Rectal smooth muscle tissue (tissue), 1 donor: ENCODE measurements at regions not wholly inside any gene's neighbourhood (a gene's known extent, or its start where the extent isn't known, plus 50 kb on each side); places are given as distances from the start of the nearest gene placed in this dataset.

ENCODE experiments used
- H3K27ac ChIP-seq: one replicate; pipeline ENCODE4 v1.7.0; 2013; ENCODE audit warnings: low read depth, low read length, inconsistent platforms
- H3K27me3 ChIP-seq: one replicate; pipeline ENCODE4 v1.7.0; 2013; ENCODE audit warnings: low read length; ENCODE audit not compliant: control insufficient read depth, insufficient read depth
- H3K36me3 ChIP-seq: one replicate; pipeline ENCODE4 v1.7.0; 2013; ENCODE audit warnings: low read length; ENCODE audit not compliant: control insufficient read depth, insufficient read depth
- H3K4me1 ChIP-seq: one replicate; pipeline ENCODE4 v1.7.0; 2013; ENCODE audit warnings: low read length; ENCODE audit not compliant: control insufficient read depth, insufficient read depth
- H3K4me3 ChIP-seq: one replicate; pipeline ENCODE4 v1.7.0; 2013; ENCODE audit warnings: low read length
- H3K9ac ChIP-seq: one replicate; pipeline ENCODE4 v1.7.0; 2013; ENCODE audit warnings: low read length

- no peaks in the 10 kb centered on the region for H3K36me3 ChIP-seq
- H3K4me1 ChIP-seq, result no peaks in the 10 kb centered on the region
- no peak overlapping the region for H3K27ac ChIP-seq
- no peaks in the 10 kb centered on the region for H3K27me3 ChIP-seq
- no peak overlapping the region for H3K4me3 ChIP-seq
- no peak overlapping the region for H3K9ac ChIP-seq
Observed at GRCh38 chr5:101160002-101160401, 256.9 kb upstream of the ST8SIA4 start.

DNA sequence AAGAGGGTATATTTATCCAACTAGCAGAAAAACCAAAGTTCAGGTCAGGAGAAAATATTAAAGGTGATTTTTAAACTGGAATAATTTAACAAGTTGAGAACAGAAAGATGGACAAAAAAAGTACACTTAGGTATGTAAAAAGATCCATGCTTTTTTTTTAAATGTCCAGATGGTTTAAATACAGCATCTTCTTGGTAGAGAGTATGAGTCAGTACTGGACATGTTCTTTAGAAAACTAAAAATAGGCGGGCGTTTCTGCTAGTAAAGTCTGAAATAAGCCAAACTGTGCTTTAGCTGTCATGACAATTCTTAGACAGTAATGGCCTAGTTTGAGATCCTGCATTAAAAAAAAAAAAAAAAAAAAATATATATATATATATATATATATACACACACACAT, 255.9 kb upstream of the ST8SIA4 start:
- Histone ChIP-seq H3K4me3 (no peak overlapping the region), H3K4me1 (no peaks in the 10 kb centered on the region), H3K36me3 (no peaks in the 10 kb centered on the region), H3K27ac (no peak overlapping the region), H3K27me3 (no peaks in the 10 kb centered on the region), H3K9ac (no peak overlapping the region)

GRCh38 chr5:101153526-101153925, 250.4 kb upstream of the ST8SIA4 start:
- H3K9ac ChIP-seq, result no peak overlapping the region

GRCh38 chr5:101143526-101143925, 240.4 kb upstream of the ST8SIA4 start:
- Histone ChIP-seq H3K36me3 (no peaks in the 10 kb centered on the region), H3K9ac (no peak overlapping the region), H3K27me3 (no peaks in the 10 kb centered on the region), H3K27ac (no peak overlapping the region), H3K4me1 (no peaks in the 10 kb centered on the region), H3K4me3 (no peak overlapping the region)

More at GRCh38 chr5:101153526-101153925, 250.4 kb upstream of the ST8SIA4 start:
- Histone ChIP-seq H3K27me3 (no peaks in the 10 kb centered on the region), H3K4me1 (no peaks in the 10 kb centered on the region), H3K4me3 (no peak overlapping the region), H3K36me3 (no peaks in the 10 kb centered on the region), H3K27ac (no peak overlapping the region)

- Histone ChIP-seq H3K4me1 (no peaks in the 10 kb centered on the region), H3K9ac (no peak overlapping the region), H3K27ac (no peak overlapping the region), H3K36me3 (no peaks in the 10 kb centered on the region), H3K4me3 (no peak overlapping the region), H3K27me3 (no peaks in the 10 kb centered on the region)
Observed at GRCh38 chr5:101142102-101142501, 239.0 kb upstream of the ST8SIA4 start.

DNA sequence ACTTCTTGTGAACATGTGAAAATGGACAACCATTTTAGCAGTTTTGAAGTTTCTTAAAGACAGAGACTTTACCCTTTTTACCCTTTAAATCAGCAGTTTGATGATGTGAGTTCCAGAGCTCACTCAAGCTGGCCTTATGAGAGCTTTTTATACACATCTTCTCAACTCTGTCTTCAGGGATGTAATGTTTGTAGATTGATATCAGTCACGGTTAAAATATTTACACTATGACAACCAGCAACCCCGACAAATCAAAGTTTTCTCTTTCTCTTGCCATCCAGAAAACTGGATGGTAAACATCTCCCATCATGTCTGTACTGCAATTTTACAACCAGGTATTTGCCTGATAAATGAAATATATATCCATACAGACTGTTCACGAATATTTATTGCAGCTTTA, 233.4 kb upstream of the ST8SIA4 start:
- Histone ChIP-seq H3K4me3 (no peak overlapping the region), H3K4me1 (no peaks in the 10 kb centered on the region), H3K27me3 (no peaks in the 10 kb centered on the region), H3K27ac (no peak overlapping the region), H3K36me3 (no peaks in the 10 kb centered on the region), H3K9ac (no peak overlapping the region)

DNA sequence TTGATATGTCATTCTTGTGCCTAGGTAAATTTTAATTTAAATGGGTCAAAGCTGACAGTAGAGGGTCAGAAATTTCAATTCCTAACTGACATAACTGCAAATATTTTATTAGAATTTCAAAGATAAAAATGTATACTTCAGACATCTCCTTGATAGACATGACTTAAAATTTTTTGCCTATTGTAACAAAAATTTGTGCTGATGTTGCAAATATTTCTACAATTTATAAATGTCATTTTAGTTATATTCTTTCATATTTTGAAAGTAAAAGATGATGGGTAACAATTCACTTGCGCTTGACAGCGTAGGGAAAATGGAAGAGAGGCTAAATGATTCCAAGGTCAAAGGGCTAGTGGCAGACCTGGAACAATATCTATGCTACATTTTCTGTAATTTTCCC, 220.3 kb upstream of the ST8SIA4 start:
- H3K4me3 ChIP-seq, result no peak overlapping the region
- H3K27me3 ChIP-seq, result no peaks in the 10 kb centered on the region
- H3K27ac ChIP-seq, result no peak overlapping the region
- H3K9ac ChIP-seq, result no peak overlapping the region
- H3K4me1 ChIP-seq, result no peaks in the 10 kb centered on the region
- H3K36me3 ChIP-seq, result no peaks in the 10 kb centered on the region

- H3K27me3 ChIP-seq, result no peaks in the 10 kb centered on the region
- no peak overlapping the region for H3K9ac ChIP-seq
- H3K4me3 ChIP-seq, result no peak overlapping the region
- H3K27ac ChIP-seq, result no peak overlapping the region
- no peaks in the 10 kb centered on the region for H3K36me3 ChIP-seq
- no peaks in the 10 kb centered on the region for H3K4me1 ChIP-seq
Observed at GRCh38 chr5:101112645-101113044, 209.6 kb upstream of the ST8SIA4 start.

DNA sequence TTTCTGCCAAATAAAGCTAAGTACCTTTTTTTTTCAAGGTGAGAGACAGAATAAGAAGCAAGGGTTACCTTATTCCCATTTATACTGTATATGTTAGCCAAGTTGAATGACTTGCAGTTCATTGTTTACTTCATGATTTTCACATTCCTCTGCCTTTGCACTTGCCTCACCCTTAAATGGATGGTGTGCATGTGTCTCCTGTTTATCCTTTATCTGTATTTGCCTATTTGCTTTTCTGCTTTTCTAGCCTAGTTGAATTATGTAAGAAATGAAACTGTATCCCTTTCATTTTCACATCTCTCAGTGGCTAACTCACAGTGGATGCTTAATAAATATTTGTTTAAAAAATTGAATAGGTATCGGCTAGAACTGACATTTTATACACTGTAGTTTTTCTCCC, 200.8 kb upstream of the ST8SIA4 start:
- H3K27me3 ChIP-seq, result no peaks in the 10 kb centered on the region
- no peaks in the 10 kb centered on the region for H3K4me1 ChIP-seq
- no peaks in the 10 kb centered on the region for H3K36me3 ChIP-seq

GRCh38 chr5:101102506-101102905, 199.4 kb upstream of the ST8SIA4 start:
- H3K27ac ChIP-seq, result no peak overlapping the region
- H3K4me3 ChIP-seq, result no peak overlapping the region
- no peaks in the 10 kb centered on the region for H3K4me1 ChIP-seq
- no peaks in the 10 kb centered on the region for H3K36me3 ChIP-seq
- H3K27me3 ChIP-seq, result no peaks in the 10 kb centered on the region
- H3K9ac ChIP-seq, result no peak overlapping the region

More for the DNA sequence above, 200.8 kb upstream of the ST8SIA4 start:
- Histone ChIP-seq H3K27ac (no peak overlapping the region), H3K4me3 (no peak overlapping the region), H3K9ac (no peak overlapping the region)

DNA sequence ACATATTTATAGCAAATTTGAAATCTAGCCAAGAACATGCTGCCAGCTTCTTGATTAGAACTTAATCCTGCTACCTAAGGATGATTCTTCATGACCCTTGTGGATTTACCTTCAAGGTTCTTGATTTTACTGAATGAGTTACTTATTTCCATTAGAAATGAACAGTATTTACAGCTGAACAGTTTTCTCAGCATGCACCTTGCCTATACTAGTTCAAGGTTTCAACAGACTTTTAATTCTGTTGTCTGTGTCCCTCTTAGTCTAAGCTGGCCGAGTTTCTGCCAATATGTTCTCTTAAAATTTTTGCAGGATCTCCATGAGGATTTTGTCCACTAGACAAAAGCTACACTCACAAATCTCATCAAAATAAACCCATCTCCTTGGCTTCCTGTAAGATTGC, 188.8 kb upstream of the ST8SIA4 start:
- Histone ChIP-seq H3K9ac (no peak overlapping the region), H3K4me3 (no peak overlapping the region), H3K36me3 (no peaks in the 10 kb centered on the region), H3K27ac (no peak overlapping the region), H3K4me1 (no peaks in the 10 kb centered on the region), H3K27me3 (no peaks in the 10 kb centered on the region)

DNA sequence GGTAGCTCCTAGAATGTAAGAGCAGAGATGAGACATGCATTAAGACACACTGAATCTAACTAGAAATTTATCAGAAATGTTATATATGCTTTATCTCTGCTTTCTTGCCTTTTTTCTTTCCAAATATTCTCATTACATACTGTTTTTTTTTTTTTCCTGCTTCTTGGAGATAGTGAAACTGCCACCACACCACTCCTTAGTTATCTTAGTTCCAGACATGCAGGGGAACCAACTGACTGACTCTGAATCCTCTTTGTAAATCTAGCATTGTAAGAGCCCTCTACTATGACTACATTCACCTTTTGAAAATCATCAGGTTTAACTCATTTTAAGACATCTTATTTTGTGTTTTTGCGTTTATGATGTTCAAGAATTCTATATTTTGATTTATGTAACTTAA, 181.3 kb upstream of the ST8SIA4 start:
- Histone ChIP-seq H3K4me3 (no peak overlapping the region), H3K27ac (no peak overlapping the region), H3K36me3 (no peaks in the 10 kb centered on the region), H3K9ac (no peak overlapping the region), H3K4me1 (no peaks in the 10 kb centered on the region), H3K27me3 (no peaks in the 10 kb centered on the region)

GRCh38 chr5:101080462-101081240, 177.6 kb upstream of the ST8SIA4 start:
- Histone ChIP-seq H3K27ac (no peak overlapping the region), H3K27me3 (no peaks in the 10 kb centered on the region), H3K4me3 (no peak overlapping the region), H3K36me3 (no peaks in the 10 kb centered on the region), H3K9ac (no peak overlapping the region), H3K4me1 (no peaks in the 10 kb centered on the region)
